HG03060 (cell line): ENCODE measurements at regions not wholly inside any gene's neighbourhood (a gene's known extent, or its start where the extent isn't known, plus 50 kb on each side); places are given as distances from the start of the nearest gene placed in this dataset.
A peak's percentile ranks its signal among the peaks of the same experiment; 100 is the strongest.

Experiments used
- ATAC-seq: cut with Tn5 transposase; IDR thresholded peaks from one replicate; pipeline ENCODE4 v1.9.1; 2021; ENCODE audit warnings: low read depth, moderate number of reproducible peaks; ENCODE audit not compliant: unreplicated experiment

GRCh38 chr10:61319386-61320256 lies 133.6 kb downstream of the TMEM26 start:
- ATAC-seq, result no peak

GRCh38 chr10:61318429-61318828 lies 134.8 kb downstream of the TMEM26 start:
- ATAC-seq, result no peak

- no peak for ATAC-seq
These were observed 135.5 kb downstream of the TMEM26 start for GRCh38 chr10:61317706-61318105.

- no peak for ATAC-seq
These were observed 136.4 kb downstream of the TMEM26 start for GRCh38 chr10:61316676-61317265.

- ATAC-seq, result no peak
These were observed 138.9 kb downstream of the TMEM26 start for GRCh38 chr10:61314273-61314672.

GRCh38 chr10:61313460-61313859 lies 139.7 kb downstream of the TMEM26 start:
- no peak for ATAC-seq

- no peak for ATAC-seq
These were observed 148.4 kb downstream of the TMEM26 start for GRCh38 chr10:61304746-61305145.

- no peak for ATAC-seq
These were observed 151.1 kb downstream of the TMEM26 start for GRCh38 chr10:61302124-61302523.

- ATAC-seq, result no peak
These were observed 151.6 kb downstream of the TMEM26 start for GRCh38 chr10:61301575-61301974.

GRCh38 chr10:61299841-61300240 lies 153.3 kb downstream of the TMEM26 start:
- ATAC-seq, result no peak

GRCh38 chr10:61299156-61299555 lies 154.0 kb downstream of the TMEM26 start:
- ATAC-seq, result no peak

GRCh38 chr10:61298194-61298593 lies 155.0 kb downstream of the TMEM26 start:
- ATAC-seq, result no peak

GRCh38 chr10:61296161-61296560 lies 157.0 kb downstream of the TMEM26 start:
- no peak for ATAC-seq

- no peak for ATAC-seq
These were observed 159.1 kb downstream of the TMEM26 start for GRCh38 chr10:61294131-61294530.

- no peak for ATAC-seq
These were observed 163.4 kb downstream of the TMEM26 start for GRCh38 chr10:61289813-61290212.

- peak; percentile 100 for ATAC-seq
These were observed 166.5 kb downstream of the TMEM26 start for GRCh38 chr10:61286686-61287085.

- no peak for ATAC-seq
These were observed 167.4 kb downstream of the TMEM26 start for GRCh38 chr10:61285749-61286148.

- no peak for ATAC-seq
These were observed 168.8 kb downstream of the TMEM26 start for GRCh38 chr10:61284222-61284890.

- no peak for ATAC-seq
These were observed 169.5 kb downstream of the TMEM26 start for GRCh38 chr10:61283481-61284221.

GRCh38 chr10:61283066-61283465 lies 170.1 kb downstream of the TMEM26 start:
- ATAC-seq, result no peak

GRCh38 chr10:61280303-61280702 lies 172.9 kb downstream of the TMEM26 start:
- ATAC-seq, result no peak
